Central memory CD8-positive, alpha-beta T cell (primary cell): ENCODE measurements at regions not wholly inside any gene's neighbourhood (a gene's known extent, or its start where the extent isn't known, plus 50 kb on each side); places are given as distances from the start of the nearest gene placed in this dataset.

Experiments
- ATAC-seq: fragments of 150-1000 bp; cut with Tn5 transposase; replicated peaks from 2 replicates; pipeline ENCODE4 v1.10.0; 2022; ENCODE audit warnings: mild to moderate bottlenecking, moderate FRiP score, moderate number of reproducible peaks; ENCODE audit not compliant: poor library complexity, severe bottlenecking; ENCODE audit errors: extremely low read depth
- DNase-seq, 2 donors: peaks; one replicate each; pipeline ENCODE4 v3.0.0; 2021; ENCODE audit warnings: low spot score in 2 of 2
- H3K27ac Mint-ChIP-seq: one replicate; pipeline ENCODE4 v1.8.0; 2022; ENCODE audit warnings: low read depth, mild to moderate bottlenecking, moderate library complexity, mixed read lengths
- H3K27me3 Mint-ChIP-seq: one replicate; pipeline ENCODE4 v1.8.0; 2022; ENCODE audit warnings: mixed read lengths
- H3K36me3 Mint-ChIP-seq: one replicate; pipeline ENCODE4 v1.8.0; 2022; ENCODE audit warnings: mild to moderate bottlenecking, moderate library complexity, mixed read lengths; ENCODE audit not compliant: insufficient read depth
- H3K4me1 Mint-ChIP-seq: one replicate; pipeline ENCODE4 v1.8.0; 2022; ENCODE audit warnings: mixed read lengths
- H3K4me3 Mint-ChIP-seq: one replicate; pipeline ENCODE4 v1.8.0; 2022; ENCODE audit warnings: mild to moderate bottlenecking, moderate library complexity, mixed read lengths
- H3K9me3 Mint-ChIP-seq: one replicate; pipeline ENCODE4 v1.8.0; 2022; ENCODE audit warnings: mixed read lengths

GRCh38 chr6:30396833-30397479 lies 52.0 kb downstream of the RPP21 start:
- no peaks in the 10 kb centered on the region for H3K9me3 Mint-ChIP-seq
- H3K4me3 Mint-ChIP-seq = no peak overlapping the region
- no peak overlapping the region for H3K27ac Mint-ChIP-seq
- no peaks in the 10 kb centered on the region for H3K4me1 Mint-ChIP-seq
- no peaks in the 10 kb centered on the region for H3K36me3 Mint-ChIP-seq
- peak; percentile 93 for ATAC-seq
- peaks cover 51% of the 10 kb centered on the region for H3K27me3 Mint-ChIP-seq
- peak; percentile 66 to 84 for DNase-seq

- H3K9me3 Mint-ChIP-seq = no peaks in the 10 kb centered on the region
- H3K36me3 Mint-ChIP-seq = no peaks in the 10 kb centered on the region
- H3K4me1 Mint-ChIP-seq = no peaks in the 10 kb centered on the region
Observed at GRCh38 chr6:30397697-30398096, 52.7 kb downstream of the RPP21 start.

GRCh38 chr6:30399390-30400058 lies 54.6 kb downstream of the RPP21 start:
- no peak overlapping the region for H3K4me3 Mint-ChIP-seq
- no peaks in the 10 kb centered on the region for H3K4me1 Mint-ChIP-seq
- no peak overlapping the region for H3K27ac Mint-ChIP-seq
- DNase-seq (no peak), ATAC-seq (no peak)
- peaks cover 35% of the 10 kb centered on the region for H3K27me3 Mint-ChIP-seq
- H3K36me3 Mint-ChIP-seq = no peaks in the 10 kb centered on the region
- H3K9me3 Mint-ChIP-seq = no peaks in the 10 kb centered on the region

More at GRCh38 chr6:30397697-30398096, 52.7 kb downstream of the RPP21 start:
- Mint-ChIP-seq H3K4me3 (no peak overlapping the region), H3K27ac (no peak overlapping the region), H3K27me3 (peaks cover 51% of the 10 kb centered on the region)
- ATAC-seq (no peak), DNase-seq (no peak)

GRCh38 chr6:30405934-30406333 lies 61.0 kb downstream of the RPP21 start:
- Mint-ChIP-seq H3K27ac (no peak overlapping the region), H3K36me3 (no peaks in the 10 kb centered on the region), H3K4me1 (peaks cover 7% of the 10 kb centered on the region), H3K9me3 (peaks cover 5% of the 10 kb centered on the region), H3K4me3 (no peak overlapping the region), H3K27me3 (peaks cover 60% of the 10 kb centered on the region)
- DNase-seq = no peak
- no peak for ATAC-seq

- Mint-ChIP-seq H3K4me1 (peaks cover 20% of the 10 kb centered on the region), H3K36me3 (no peaks in the 10 kb centered on the region), H3K9me3 (peaks cover 5% of the 10 kb centered on the region), H3K27me3 (peaks cover 92% of the 10 kb centered on the region), H3K4me3 (no peak overlapping the region), H3K27ac (no peak overlapping the region)
- no peak for DNase-seq
- no peak for ATAC-seq
Observed at GRCh38 chr6:30409184-30409583, 64.2 kb downstream of the RPP21 start.

GRCh38 chr6:30411515-30412207 lies 66.7 kb downstream of the RPP21 start:
- ATAC-seq (peak; percentile 52), DNase-seq (peak; percentile 36 to 47)
- H3K4me3 Mint-ChIP-seq = peak overlapping the region; percentile 24
- peaks cover 5% of the 10 kb centered on the region for H3K9me3 Mint-ChIP-seq
- peaks cover 14% of the 10 kb centered on the region for H3K4me1 Mint-ChIP-seq
- peaks cover 95% of the 10 kb centered on the region for H3K27me3 Mint-ChIP-seq
- no peak overlapping the region for H3K27ac Mint-ChIP-seq
- H3K36me3 Mint-ChIP-seq = no peaks in the 10 kb centered on the region

GRCh38 chr6:30418448-30418847 lies 70.9 kb upstream of the HLA-E start:
- H3K27me3 Mint-ChIP-seq = peaks cover 87% of the 10 kb centered on the region
- no peak overlapping the region for H3K27ac Mint-ChIP-seq
- no peak overlapping the region for H3K4me3 Mint-ChIP-seq
- no peaks in the 10 kb centered on the region for H3K9me3 Mint-ChIP-seq
- H3K4me1 Mint-ChIP-seq = peaks cover 5% of the 10 kb centered on the region
- DNase-seq = no peak
- ATAC-seq = no peak
- no peaks in the 10 kb centered on the region for H3K36me3 Mint-ChIP-seq

- Mint-ChIP-seq H3K9me3 (no peaks in the 10 kb centered on the region), H3K4me3 (no peak overlapping the region), H3K36me3 (no peaks in the 10 kb centered on the region), H3K27ac (no peak overlapping the region), H3K27me3 (peaks cover 91% of the 10 kb centered on the region), H3K4me1 (no peaks in the 10 kb centered on the region)
- no peak for DNase-seq
- ATAC-seq = no peak
Observed at GRCh38 chr6:30424549-30424948, 64.8 kb upstream of the HLA-E start.
